ENCODE measurements at regions not wholly inside any gene's neighbourhood (a gene's known extent, or its start where the extent isn't known, plus 50 kb on each side); places are given as distances from the start of the nearest gene placed in this dataset.

DNA sequence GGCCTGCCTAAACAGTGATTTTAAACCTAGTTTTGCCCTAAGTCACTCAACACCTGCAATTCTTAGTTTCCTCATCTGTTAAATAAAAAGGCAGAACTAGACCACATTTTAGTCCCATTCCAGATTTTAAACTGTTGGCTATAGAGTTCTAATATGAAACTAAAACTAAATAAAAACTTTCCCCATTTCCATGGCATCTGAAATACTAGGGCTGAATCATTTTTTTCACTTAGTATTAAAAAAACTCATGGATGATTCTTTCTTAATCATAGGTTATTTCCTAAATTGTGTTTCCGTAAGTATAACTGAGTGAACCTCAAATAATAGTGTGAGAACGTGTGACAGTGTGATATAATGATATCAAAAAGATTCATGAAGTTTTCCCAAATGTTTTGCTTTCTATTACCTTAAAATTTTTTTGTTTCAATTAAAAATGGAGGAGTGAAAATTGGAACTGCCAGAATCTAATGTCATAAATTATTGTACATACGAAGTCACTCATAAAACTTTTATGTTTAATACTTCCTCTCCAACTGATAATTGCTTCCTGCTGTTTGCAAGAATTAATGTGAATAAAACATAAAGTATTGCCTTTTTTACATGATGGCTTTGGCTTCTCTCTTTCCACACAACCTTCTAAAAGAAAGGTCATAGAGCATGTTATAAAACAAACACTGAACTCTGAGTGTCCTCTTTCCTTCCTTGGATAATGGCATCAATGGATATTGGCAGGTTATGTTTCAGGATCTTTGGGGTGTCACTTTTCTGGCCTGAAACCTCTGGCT lies 315.1 kb upstream of the MME start:
- Histone ChIP-seq H3K27ac (ENCODE audit: low read length in 2 of 2) (no peak overlapping the region), H2AFZ (ENCODE audit: insufficient read depth, low read depth, low read length, poor library complexity, severe bottlenecking) (no peak overlapping the region), H3K9me3 (ENCODE audit: control extremely low read depth in 1 of 3, control insufficient read depth in 2 of 3, insufficient read depth in 1 of 3, low read length in 2 of 3) (peaks cover 0 to 14% (median 0%) of the 10 kb centered on the region in 3 donors), H3K36me3 (replicated peaks in 1 of 2; ENCODE audit: control extremely low read depth in 1 of 2, control insufficient read depth in 1 of 2, extremely low read depth in 1 of 2, insufficient read depth in 2 of 2, low read length in 1 of 2) (no peaks in the 10 kb centered on the region), H3K79me2 (ENCODE audit: control insufficient read depth, insufficient read depth, low read length) (no peaks in the 10 kb centered on the region), H3K9ac (ENCODE audit: low read length) (no peak overlapping the region), H3K4me3 (ENCODE audit: control extremely low read depth in 1 of 5, extremely low read depth in 1 of 5, insufficient read depth in 1 of 5, low read depth in 2 of 5, low read length in 4 of 5) (no peak overlapping the region), H3K4me2 (replicated peaks; ENCODE audit: low read depth, low read length, poor library complexity, severe bottlenecking) (no peak overlapping the region), H4K20me1 (ENCODE audit: control insufficient read depth, insufficient read depth, low read length, poor library complexity, severe bottlenecking) (no peaks in the 10 kb centered on the region), H3K27me3 (replicated peaks in 1 of 4; ENCODE audit: control extremely low read depth in 1 of 4, control insufficient read depth in 3 of 4, insufficient read depth in 4 of 4, low read length in 3 of 4) (no peaks in the 10 kb centered on the region), H3K4me1 (ENCODE audit: control insufficient read depth in 2 of 2, insufficient read depth in 2 of 2, low read length in 2 of 2) (peaks cover 7 to 11% of the 10 kb centered on the region in 2 donors)
- Mint-ChIP-seq H3K4me1 (peaks cover 7% of the 10 kb centered on the region), H3K4me3 (no peak overlapping the region), H3K9me3 (ENCODE audit: insufficient read depth) (no peaks in the 10 kb centered on the region), H3K27ac (no peak overlapping the region), H3K27me3 (no peaks in the 10 kb centered on the region)
- ATAC-seq (ENCODE audit: low read depth) (no peak), DNase-seq (no peak)
- intact Hi-C loops (cut with micrococcal nuclease) = no loop called here
- WGBS (ENCODE audit: insufficient coverage) = no CpG with 5 or more reads among the region's 3 CpGs
- ChIA-PET POLR2A (no interaction called here), CTCF (no interaction called here)
- TF ChIP-seq, protein P1, sequence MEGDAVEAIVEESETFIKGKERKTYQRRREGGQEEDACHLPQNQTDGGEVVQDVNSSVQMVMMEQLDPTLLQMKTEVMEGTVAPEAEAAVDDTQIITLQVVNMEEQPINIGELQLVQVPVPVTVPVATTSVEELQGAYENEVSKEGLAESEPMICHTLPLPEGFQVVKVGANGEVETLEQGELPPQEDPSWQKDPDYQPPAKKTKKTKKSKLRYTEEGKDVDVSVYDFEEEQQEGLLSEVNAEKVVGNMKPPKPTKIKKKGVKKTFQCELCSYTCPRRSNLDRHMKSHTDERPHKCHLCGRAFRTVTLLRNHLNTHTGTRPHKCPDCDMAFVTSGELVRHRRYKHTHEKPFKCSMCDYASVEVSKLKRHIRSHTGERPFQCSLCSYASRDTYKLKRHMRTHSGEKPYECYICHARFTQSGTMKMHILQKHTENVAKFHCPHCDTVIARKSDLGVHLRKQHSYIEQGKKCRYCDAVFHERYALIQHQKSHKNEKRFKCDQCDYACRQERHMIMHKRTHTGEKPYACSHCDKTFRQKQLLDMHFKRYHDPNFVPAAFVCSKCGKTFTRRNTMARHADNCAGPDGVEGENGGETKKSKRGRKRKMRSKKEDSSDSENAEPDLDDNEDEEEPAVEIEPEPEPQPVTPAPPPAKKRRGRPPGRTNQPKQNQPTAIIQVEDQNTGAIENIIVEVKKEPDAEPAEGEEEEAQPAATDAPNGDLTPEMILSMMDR (IDR thresholded peaks at IDR 0.05) = no peak
- TF ChIP-seq EZH2 (IDR thresholded peaks at IDR 0.05; ENCODE audit: borderline replicate concordance, insufficient read depth, low read depth, low read length, poor library complexity, severe bottlenecking) = no peak

DNA sequence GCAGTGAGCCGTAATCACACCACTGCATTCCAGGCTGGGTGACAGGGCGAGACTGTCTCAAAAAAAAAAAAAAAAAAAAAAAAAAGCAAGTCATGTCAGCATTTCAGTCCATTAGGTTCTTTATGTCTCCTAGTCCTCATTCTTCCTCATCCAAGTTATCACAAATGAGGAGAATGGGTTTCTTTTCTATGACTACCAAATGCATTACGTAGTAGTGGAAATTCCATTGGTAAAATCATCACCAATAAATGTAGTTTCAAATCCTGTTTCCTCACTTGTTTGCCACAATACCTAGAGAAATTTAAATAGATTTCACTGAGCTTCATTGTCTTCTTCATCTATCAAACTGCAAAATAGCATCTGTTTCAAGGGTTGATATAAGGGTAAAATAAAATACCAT lies 317.6 kb upstream of the MME start:
- Mint-ChIP-seq H3K27me3 (no peaks in the 10 kb centered on the region), H3K9me3 (ENCODE audit: insufficient read depth) (no peaks in the 10 kb centered on the region), H3K4me3 (no peak overlapping the region), H3K4me1 (peaks cover 7% of the 10 kb centered on the region), H3K27ac (no peak overlapping the region)
- H3K36me3 ChIP-seq (replicated peaks in 1 of 2; ENCODE audit: control extremely low read depth in 1 of 2, control insufficient read depth in 1 of 2, extremely low read depth in 1 of 2, insufficient read depth in 2 of 2, low read length in 1 of 2) = no peaks in the 10 kb centered on the region
- H4K20me1 ChIP-seq (ENCODE audit: control insufficient read depth, insufficient read depth, low read length, poor library complexity, severe bottlenecking) = no peaks in the 10 kb centered on the region
- H3K79me2 ChIP-seq (ENCODE audit: control insufficient read depth, insufficient read depth, low read length) = no peaks in the 10 kb centered on the region
- H3K4me2 ChIP-seq (replicated peaks; ENCODE audit: low read depth, low read length, poor library complexity, severe bottlenecking) = no peak overlapping the region
- no CpG with 5 or more reads among the region's 3 CpGs for WGBS (ENCODE audit: insufficient coverage)
- DNase-seq = no peak
- H3K4me1 ChIP-seq (ENCODE audit: control insufficient read depth in 2 of 2, insufficient read depth in 2 of 2, low read length in 2 of 2) = peaks cover 7 to 11% of the 10 kb centered on the region in 2 donors
- ChIA-PET POLR2A (no interaction called here), CTCF (no interaction called here)
- no peak overlapping the region for H3K9ac ChIP-seq (ENCODE audit: low read length)
- no peak for TF ChIP-seq EZH2 (IDR thresholded peaks at IDR 0.05; ENCODE audit: borderline replicate concordance, insufficient read depth, low read depth, low read length, poor library complexity, severe bottlenecking)
- TF ChIP-seq, protein P1 (IDR thresholded peaks at IDR 0.05) = no peak
- intact Hi-C loops (cut with micrococcal nuclease) = no loop called here
- no peak overlapping the region for H3K27ac ChIP-seq (ENCODE audit: low read length in 2 of 2)
- H3K4me3 ChIP-seq (ENCODE audit: control extremely low read depth in 1 of 5, extremely low read depth in 1 of 5, insufficient read depth in 1 of 5, low read depth in 2 of 5, low read length in 4 of 5) = no peak overlapping the region
- H2AFZ ChIP-seq (ENCODE audit: insufficient read depth, low read depth, low read length, poor library complexity, severe bottlenecking) = no peak overlapping the region
- H3K9me3 ChIP-seq (ENCODE audit: control extremely low read depth in 1 of 3, control insufficient read depth in 2 of 3, insufficient read depth in 1 of 3, low read length in 2 of 3) = peaks cover 0 to 11% (median 0%) of the 10 kb centered on the region in 3 donors
- H3K27me3 ChIP-seq (replicated peaks in 1 of 4; ENCODE audit: control extremely low read depth in 1 of 4, control insufficient read depth in 3 of 4, insufficient read depth in 4 of 4, low read length in 3 of 4) = no peaks in the 10 kb centered on the region
- no peak for ATAC-seq (ENCODE audit: low read depth)

All from B cell (primary cell).